Naive B cell (primary cell): ENCODE measurements at regions not wholly inside any gene's neighbourhood (a gene's known extent, or its start where the extent isn't known, plus 50 kb on each side); places are given as distances from the start of the nearest gene placed in this dataset.

Experiments
- ATAC-seq, 2 donors: fragments of 150-1000 bp; cut with Tn5 transposase; 2 replicates each; pipeline ENCODE4 v1.10.0; 2021; ENCODE audit warnings: low read depth in 2 of 2, mild to moderate bottlenecking in 2 of 2, moderate library complexity in 2 of 2
- DNase-seq: peaks from one replicate; pipeline ENCODE4 v3.0.0; 2022
- H3K27ac Mint-ChIP-seq, 6 donors: one replicate each; pipeline ENCODE4 v1.8.0; 2020 to 2022; ENCODE audit warnings: mild to moderate bottlenecking in 6 of 6, mixed read lengths in 6 of 6, moderate library complexity in 5 of 6, inconsistent platforms in 2 of 6
- H3K27me3 Mint-ChIP-seq, 3 donors: one replicate each; pipeline ENCODE4 v1.8.0; 2021 to 2022; ENCODE audit warnings: mixed read lengths in 3 of 3, mild to moderate bottlenecking in 1 of 3
- H3K36me3 Mint-ChIP-seq, 2 donors: one replicate each; pipeline ENCODE4 v1.8.0; 2020 to 2022; ENCODE audit warnings: mixed read lengths in 2 of 2, inconsistent platforms in 1 of 2, mild to moderate bottlenecking in 1 of 2
- H3K4me1 Mint-ChIP-seq, 3 donors: one replicate each; pipeline ENCODE4 v1.8.0; 2020 to 2022; ENCODE audit warnings: mixed read lengths in 3 of 3, inconsistent platforms in 1 of 3, mild to moderate bottlenecking in 1 of 3, moderate library complexity in 1 of 3
- H3K4me3 Mint-ChIP-seq, 8 donors: one replicate each; pipeline ENCODE4 v1.8.0; 2020 to 2022; ENCODE audit warnings: mild to moderate bottlenecking in 8 of 8, mixed read lengths in 8 of 8, moderate library complexity in 8 of 8, inconsistent platforms in 2 of 8
- H3K9me3 Mint-ChIP-seq, 7 donors: one replicate each; pipeline ENCODE4 v1.8.0; 2020 to 2022; ENCODE audit warnings: mixed read lengths in 7 of 7, mild to moderate bottlenecking in 5 of 7, inconsistent platforms in 2 of 7, moderate library complexity in 1 of 7

DNA sequence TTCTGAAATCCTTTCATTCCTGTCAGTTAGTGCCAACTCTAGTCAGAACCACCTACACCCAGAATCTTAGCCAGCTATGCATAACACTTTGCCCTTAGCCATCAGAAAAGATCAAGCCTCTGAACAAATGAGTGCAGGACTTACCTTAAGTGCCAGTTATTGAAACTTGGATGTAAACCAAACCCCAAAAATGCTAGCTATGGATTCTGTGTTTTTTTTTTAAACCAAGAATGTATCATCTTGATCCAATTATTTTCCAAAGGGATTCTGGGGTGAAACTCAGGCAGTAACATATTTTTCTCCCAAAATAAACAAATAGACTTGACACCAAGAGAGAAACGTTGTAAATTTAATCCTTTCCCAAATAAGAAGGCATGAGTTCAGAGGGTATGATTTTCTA, 538.6 kb upstream of the ADAMTS5 start:
- ATAC-seq (no peak), DNase-seq (no peak)
- Mint-ChIP-seq H3K4me3 (no peak overlapping the region), H3K9me3 (peaks cover 0 to 3% (median 2%) of the 10 kb centered on the region in 7 donors), H3K36me3 (no peaks in the 10 kb centered on the region), H3K27me3 (no peaks in the 10 kb centered on the region), H3K27ac (no peak overlapping the region), H3K4me1 (no peaks in the 10 kb centered on the region)

DNA sequence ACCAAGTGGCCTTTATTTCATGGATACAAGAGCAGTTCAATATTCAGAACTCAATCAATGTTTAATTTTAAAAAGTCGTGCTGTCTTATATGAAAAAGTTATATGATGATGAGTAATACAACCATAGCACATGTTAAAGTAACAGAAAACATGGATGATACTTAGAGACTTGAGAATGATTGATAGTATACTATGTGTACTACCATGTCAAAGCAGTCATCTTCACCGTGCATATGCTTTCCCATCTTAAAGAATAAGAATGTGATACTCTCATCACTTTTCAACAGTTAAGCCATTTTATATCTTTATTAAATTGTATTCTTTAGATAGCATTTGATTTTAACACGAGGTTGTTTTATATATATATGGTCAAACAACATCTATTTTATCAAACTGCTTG, 535.9 kb upstream of the ADAMTS5 start:
- Mint-ChIP-seq H3K4me3 (no peak overlapping the region), H3K27ac (no peak overlapping the region), H3K27me3 (no peaks in the 10 kb centered on the region), H3K4me1 (no peaks in the 10 kb centered on the region), H3K9me3 (peaks cover 0 to 3% (median 1%) of the 10 kb centered on the region in 7 donors), H3K36me3 (no peaks in the 10 kb centered on the region)
- ATAC-seq (no peak), DNase-seq (no peak)

DNA sequence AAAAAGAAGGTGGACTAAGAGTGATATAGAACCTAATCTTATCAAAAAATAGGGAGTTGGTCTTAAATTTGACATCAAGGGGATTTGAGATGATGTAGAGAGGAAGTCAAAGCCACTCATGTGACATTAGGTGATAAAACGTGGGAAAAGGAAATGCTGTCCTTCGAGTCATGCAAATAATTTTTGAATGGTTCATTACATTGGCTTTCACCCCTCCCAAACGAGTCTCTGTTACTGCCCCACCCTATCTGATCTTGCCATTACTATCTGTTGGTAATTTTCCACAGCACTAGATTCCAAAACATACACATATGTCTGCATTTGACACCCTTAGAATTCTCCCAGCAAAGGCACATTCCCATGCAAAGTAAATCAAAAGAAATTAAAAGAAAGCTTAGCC, 531.1 kb upstream of the ADAMTS5 start:
- no peaks in the 10 kb centered on the region for H3K27me3 Mint-ChIP-seq

DNA sequence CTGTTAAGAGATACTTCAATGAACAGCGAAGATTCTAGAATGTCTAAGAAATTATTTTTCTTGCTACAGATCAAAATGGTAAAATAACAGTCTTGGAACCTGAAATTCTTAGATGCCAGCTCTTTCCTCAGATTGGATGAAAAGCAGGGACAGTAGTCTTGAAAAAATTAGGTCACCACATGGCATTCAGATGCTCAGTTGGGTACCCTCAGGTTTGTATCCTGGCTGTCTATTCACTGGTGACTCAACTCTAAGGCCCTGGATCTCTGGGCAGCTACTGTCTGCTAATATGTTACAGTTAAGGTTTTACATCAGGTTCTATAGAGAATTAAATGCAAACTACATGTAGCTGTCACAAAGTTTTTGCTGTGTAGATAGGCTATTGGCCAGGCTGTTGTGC, 528.9 kb upstream of the ADAMTS5 start:
- H3K27me3 Mint-ChIP-seq = no peaks in the 10 kb centered on the region
- H3K27ac Mint-ChIP-seq = no peak overlapping the region
- no peak overlapping the region for H3K4me3 Mint-ChIP-seq
- no peaks in the 10 kb centered on the region for H3K9me3 Mint-ChIP-seq
- no peaks in the 10 kb centered on the region for H3K4me1 Mint-ChIP-seq
- H3K36me3 Mint-ChIP-seq = no peaks in the 10 kb centered on the region
- DNase-seq (no peak), ATAC-seq (no peak)

More for the DNA sequence above, 531.1 kb upstream of the ADAMTS5 start:
- Mint-ChIP-seq H3K36me3 (no peaks in the 10 kb centered on the region), H3K4me3 (no peak overlapping the region), H3K4me1 (no peaks in the 10 kb centered on the region), H3K27ac (no peak overlapping the region), H3K9me3 (no peaks in the 10 kb centered on the region)
- ATAC-seq (no peak), DNase-seq (no peak)

DNA sequence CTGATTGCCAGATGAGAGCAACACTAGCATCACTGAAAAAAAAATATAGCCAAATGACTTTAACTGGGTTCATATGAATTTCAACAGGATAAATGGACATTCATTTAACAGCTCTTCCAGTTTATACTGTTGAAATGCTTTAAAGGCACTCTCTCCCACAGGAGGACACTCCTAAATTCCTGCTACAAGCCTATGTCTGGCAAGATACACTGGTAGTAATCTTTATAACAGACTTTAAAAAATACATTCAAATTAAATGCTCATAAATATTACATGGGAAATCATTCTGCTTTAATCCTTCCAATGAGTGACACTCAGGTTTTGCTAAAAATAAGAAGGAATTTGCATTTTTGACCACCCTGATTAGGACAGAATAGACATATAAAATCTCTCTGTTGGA, 526.7 kb upstream of the ADAMTS5 start:
- no peak for DNase-seq
- Mint-ChIP-seq H3K36me3 (no peaks in the 10 kb centered on the region), H3K27me3 (no peaks in the 10 kb centered on the region), H3K27ac (no peak overlapping the region), H3K9me3 (peaks cover 0 to 2% (median 0%) of the 10 kb centered on the region in 7 donors), H3K4me3 (no peak overlapping the region), H3K4me1 (no peaks in the 10 kb centered on the region)
- no peak for ATAC-seq

DNA sequence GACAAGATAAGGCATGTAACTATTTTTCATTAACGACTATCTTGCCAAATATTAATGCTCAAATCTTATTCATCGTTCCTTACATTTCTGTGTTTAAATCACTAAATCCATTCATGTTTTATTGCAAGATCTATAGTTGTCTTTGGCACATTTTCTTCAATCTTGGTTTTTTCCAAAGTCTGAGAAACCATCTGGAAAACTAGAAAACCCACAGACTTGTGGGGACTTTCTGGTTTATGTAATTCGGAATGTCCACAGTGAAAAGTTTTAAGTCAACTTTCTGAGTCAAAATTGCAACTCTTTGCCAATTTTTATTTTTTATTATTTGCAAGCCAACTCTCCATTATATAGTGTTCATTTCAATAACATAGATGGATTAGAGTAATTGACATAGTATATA, 520.8 kb upstream of the ADAMTS5 start:
- Mint-ChIP-seq H3K36me3 (no peaks in the 10 kb centered on the region), H3K27ac (no peak overlapping the region), H3K4me3 (no peak overlapping the region), H3K9me3 (peaks cover 0 to 6% (median 3%) of the 10 kb centered on the region in 7 donors), H3K4me1 (no peaks in the 10 kb centered on the region), H3K27me3 (no peaks in the 10 kb centered on the region)
- DNase-seq (no peak), ATAC-seq (no peak)

DNA sequence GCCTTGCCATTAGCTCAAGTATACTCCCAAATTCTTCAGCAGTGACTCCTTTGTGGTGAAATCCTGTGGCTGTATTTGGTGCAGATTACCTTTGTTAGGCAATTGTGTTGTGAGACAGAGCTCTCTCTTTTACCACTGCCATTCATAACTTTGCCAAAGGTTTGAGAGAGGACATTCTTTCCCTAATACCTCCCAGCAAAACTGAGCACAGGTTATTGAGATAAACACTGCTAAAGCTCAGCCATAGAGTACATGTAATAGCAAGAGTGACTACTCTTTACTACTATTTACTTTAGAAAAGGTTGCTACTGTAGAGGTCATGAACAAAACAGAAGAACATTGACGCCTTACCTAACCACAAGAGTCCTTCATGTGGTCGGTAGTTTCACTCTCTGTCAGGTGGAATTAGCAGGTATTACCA, 514.0 kb upstream of the ADAMTS5 start:
- DNase-seq = no peak
- no peaks in the 10 kb centered on the region for H3K4me1 Mint-ChIP-seq
- H3K9me3 Mint-ChIP-seq = peaks cover 0 to 12% (median 3%) of the 10 kb centered on the region in 7 donors
- no peaks in the 10 kb centered on the region for H3K36me3 Mint-ChIP-seq
- no peak for ATAC-seq
- H3K4me3 Mint-ChIP-seq = no peak overlapping the region
- no peak overlapping the region for H3K27ac Mint-ChIP-seq
- H3K27me3 Mint-ChIP-seq = no peaks in the 10 kb centered on the region

DNA sequence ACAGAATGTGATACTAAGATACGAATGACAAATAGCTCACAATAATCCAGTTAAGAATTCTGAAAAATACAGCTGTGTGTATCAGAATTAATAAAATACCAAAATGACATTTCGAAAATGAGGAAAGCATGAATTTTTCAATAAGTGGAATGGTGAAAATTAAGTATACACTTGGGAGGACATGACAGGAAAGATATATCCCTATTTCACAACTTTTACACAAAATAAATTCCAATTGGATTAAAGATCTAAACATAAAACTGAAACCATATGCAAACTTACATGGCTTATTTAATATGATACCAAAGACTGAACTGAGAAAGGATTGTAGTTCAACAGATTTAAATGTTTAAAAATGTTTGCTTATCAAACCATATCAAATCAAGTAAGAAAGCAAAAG, 510.4 kb upstream of the ADAMTS5 start:
- ATAC-seq (no peak), DNase-seq (no peak)
- no peak overlapping the region for H3K27ac Mint-ChIP-seq
- no peaks in the 10 kb centered on the region for H3K36me3 Mint-ChIP-seq
- no peaks in the 10 kb centered on the region for H3K4me1 Mint-ChIP-seq
- H3K4me3 Mint-ChIP-seq = no peak overlapping the region
- peaks cover 0 to 9% (median 3%) of the 10 kb centered on the region in 7 donors for H3K9me3 Mint-ChIP-seq
- H3K27me3 Mint-ChIP-seq = no peaks in the 10 kb centered on the region

DNA sequence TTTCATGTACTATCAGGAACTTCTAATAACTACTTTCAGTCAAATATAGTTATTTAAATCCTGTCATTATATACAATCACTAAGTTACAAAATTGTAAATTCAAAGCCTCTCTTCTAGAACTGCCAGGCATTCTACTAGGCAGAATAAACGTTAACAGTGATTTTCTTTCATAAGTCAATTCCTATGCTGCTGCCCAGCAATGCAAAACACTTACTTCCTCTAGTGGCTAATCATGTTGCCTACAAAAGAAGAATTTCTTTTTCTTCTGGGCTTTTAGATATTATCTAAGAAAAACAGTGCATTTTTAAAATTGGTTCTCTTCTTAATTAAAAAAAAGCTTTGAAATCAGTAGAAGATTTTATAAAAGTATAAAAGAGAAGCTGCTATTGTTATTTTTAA, 509.8 kb upstream of the ADAMTS5 start:
- Mint-ChIP-seq H3K4me1 (no peaks in the 10 kb centered on the region), H3K27ac (no peak overlapping the region), H3K27me3 (no peaks in the 10 kb centered on the region), H3K4me3 (no peak overlapping the region), H3K36me3 (no peaks in the 10 kb centered on the region), H3K9me3 (peaks cover 0 to 11% (median 3%) of the 10 kb centered on the region in 7 donors)
- ATAC-seq = no peak
- DNase-seq = no peak

DNA sequence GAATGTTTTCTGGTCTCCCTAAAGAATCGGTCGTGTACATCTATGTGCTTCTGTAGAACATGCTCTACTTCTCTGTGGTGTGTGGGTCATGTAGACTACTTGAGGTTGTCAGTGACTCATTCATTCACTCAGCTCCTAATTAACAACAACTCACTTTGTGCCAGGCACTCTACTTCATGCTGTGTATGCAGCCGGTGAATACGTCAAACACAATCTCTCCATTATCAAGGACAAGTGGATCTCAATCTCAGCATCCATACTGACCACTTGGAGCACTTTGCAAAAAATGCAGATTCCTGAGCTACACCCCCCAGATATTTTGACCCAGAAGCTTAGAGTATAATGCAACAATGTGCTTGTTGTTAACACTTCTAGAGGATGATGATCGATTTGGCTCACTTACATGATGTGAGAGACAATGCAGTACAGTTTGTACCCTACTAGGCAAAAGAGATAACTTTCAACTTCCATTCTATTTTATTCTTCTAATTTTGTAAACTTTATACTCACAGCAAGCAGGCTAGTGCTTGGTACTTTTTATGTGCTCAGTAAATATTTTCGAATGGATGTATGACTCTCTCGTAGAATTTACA, 508.6 kb upstream of the ADAMTS5 start:
- H3K4me3 Mint-ChIP-seq = no peak overlapping the region
- no peak for ATAC-seq
- no peak for DNase-seq

DNA sequence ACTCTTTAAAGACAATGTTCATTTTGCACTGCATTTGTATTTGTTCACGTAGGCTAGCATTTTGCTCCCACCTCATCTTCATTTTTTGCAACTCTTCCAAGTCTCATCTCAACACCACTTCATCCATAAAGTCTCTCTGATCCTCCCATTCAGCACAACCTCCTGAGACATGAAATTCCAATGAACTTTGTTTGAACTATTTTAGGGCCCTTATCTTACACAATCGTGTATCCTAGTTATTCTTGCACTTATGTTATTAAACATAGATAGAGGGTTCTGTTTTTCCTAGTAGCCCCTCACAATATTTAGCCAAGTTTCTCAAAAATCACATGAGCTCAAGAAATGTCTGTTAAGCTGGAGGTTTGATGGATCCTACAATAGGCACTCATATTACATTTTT, 500.5 kb upstream of the ADAMTS5 start:
- Mint-ChIP-seq H3K4me1 (no peaks in the 10 kb centered on the region), H3K27me3 (no peaks in the 10 kb centered on the region), H3K9me3 (peaks cover 0 to 13% (median 0%) of the 10 kb centered on the region in 7 donors), H3K27ac (no peak overlapping the region), H3K4me3 (peak overlapping the region in 1 of 8 donors; percentile 38), H3K36me3 (no peaks in the 10 kb centered on the region)
- DNase-seq (no peak), ATAC-seq (no peak)

More for the DNA sequence above, 508.6 kb upstream of the ADAMTS5 start:
- no peaks in the 10 kb centered on the region for H3K36me3 Mint-ChIP-seq
- no peak overlapping the region for H3K27ac Mint-ChIP-seq
- H3K27me3 Mint-ChIP-seq = no peaks in the 10 kb centered on the region
- no peaks in the 10 kb centered on the region for H3K4me1 Mint-ChIP-seq
- peaks cover 0 to 12% (median 3%) of the 10 kb centered on the region in 7 donors for H3K9me3 Mint-ChIP-seq

DNA sequence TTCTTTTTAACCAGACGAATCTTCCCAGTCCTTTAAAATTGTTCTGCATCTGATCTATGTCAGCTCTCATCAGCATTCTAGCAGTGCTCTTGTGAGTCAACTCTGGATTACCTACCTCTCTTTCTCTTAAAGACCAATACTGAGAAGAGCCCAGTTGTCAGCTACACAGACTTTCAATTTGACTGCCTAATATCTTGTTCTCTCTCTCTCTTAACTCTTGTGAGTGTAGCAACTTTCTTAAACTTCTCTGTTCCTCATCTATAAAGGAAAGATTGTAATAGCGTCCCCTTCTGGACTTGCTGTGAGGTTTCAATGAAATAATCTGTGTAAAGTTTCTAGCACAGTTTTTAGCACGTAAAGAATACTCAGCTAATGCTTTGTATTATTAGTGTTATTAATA, 499.3 kb upstream of the ADAMTS5 start:
- no peak overlapping the region for H3K27ac Mint-ChIP-seq
- H3K4me3 Mint-ChIP-seq = no peak overlapping the region
- H3K4me1 Mint-ChIP-seq = no peaks in the 10 kb centered on the region
- no peaks in the 10 kb centered on the region for H3K27me3 Mint-ChIP-seq
- no peaks in the 10 kb centered on the region for H3K36me3 Mint-ChIP-seq
- no peak for ATAC-seq
- no peak for DNase-seq
- H3K9me3 Mint-ChIP-seq = peaks cover 0 to 6% (median 0%) of the 10 kb centered on the region in 7 donors

DNA sequence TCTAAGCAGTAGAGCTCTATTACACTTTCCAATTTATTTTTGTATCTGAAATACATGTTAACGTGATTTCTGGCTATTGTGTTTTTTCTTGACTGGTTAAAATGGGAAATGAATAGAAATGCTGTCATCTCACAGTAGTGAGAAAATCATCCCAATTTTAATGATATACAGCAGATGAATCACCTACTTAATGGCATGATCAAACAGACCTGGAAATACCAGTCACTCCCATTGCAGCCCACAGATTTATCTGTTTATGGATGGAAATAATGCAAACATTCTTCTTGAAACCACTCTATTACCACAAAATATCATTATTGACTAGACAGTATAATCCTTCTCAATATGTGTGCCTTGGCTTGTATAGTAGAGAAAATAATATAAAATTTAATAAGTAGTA, 497.8 kb upstream of the ADAMTS5 start:
- Mint-ChIP-seq H3K27ac (no peak overlapping the region), H3K4me3 (no peak overlapping the region), H3K27me3 (no peaks in the 10 kb centered on the region), H3K36me3 (no peaks in the 10 kb centered on the region), H3K4me1 (no peaks in the 10 kb centered on the region), H3K9me3 (peaks cover 0 to 3% (median 0%) of the 10 kb centered on the region in 7 donors)
- no peak for ATAC-seq
- no peak for DNase-seq

DNA sequence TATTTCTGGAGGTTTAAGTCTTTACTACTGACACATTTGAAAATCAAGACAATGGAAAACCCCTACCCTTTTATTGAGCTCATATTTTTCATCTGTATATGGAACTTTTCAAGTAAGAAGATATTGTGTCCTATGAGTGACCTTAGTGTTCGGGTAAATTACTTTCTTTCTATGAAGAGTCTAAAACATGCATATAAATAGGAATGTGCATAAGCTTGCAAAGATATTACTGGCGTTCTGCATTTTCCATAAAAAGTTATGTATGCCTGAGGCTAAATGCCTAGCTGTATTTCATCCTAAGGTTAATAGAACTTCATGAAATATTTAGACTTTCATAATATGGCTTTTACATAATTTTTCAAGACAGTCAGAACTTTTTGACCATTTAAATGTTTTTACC, 495.8 kb upstream of the ADAMTS5 start:
- H3K9me3 Mint-ChIP-seq = no peaks in the 10 kb centered on the region
- ATAC-seq (no peak), DNase-seq (no peak)
- no peak overlapping the region for H3K4me3 Mint-ChIP-seq
- no peaks in the 10 kb centered on the region for H3K36me3 Mint-ChIP-seq
- no peak overlapping the region for H3K27ac Mint-ChIP-seq
- H3K27me3 Mint-ChIP-seq = no peaks in the 10 kb centered on the region
- H3K4me1 Mint-ChIP-seq = no peaks in the 10 kb centered on the region

DNA sequence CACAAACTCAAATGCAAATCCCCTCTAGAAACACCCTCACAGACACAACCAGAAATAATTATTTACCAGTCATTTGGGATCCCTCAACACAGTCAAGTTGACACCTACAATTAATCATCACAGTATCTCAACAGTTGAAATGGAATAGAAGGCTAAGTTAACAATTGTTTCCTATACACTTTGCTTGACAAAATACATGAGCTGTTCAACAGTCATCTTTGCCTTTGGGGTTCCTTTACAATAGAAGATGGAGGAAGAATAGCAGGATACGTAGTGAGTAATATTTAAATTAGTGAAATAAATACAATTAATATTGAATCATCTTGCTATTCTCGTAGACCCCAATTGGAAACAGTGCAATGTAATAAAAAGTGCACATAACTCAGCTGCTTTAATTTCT, 487.3 kb upstream of the ADAMTS5 start:
- Mint-ChIP-seq H3K27ac (no peak overlapping the region), H3K36me3 (no peaks in the 10 kb centered on the region), H3K4me3 (no peak overlapping the region), H3K9me3 (peaks cover 0 to 8% (median 0%) of the 10 kb centered on the region in 7 donors), H3K4me1 (no peaks in the 10 kb centered on the region), H3K27me3 (no peaks in the 10 kb centered on the region)
- no peak for ATAC-seq
- no peak for DNase-seq
